HG03139 (cell line): ENCODE measurements at regions not wholly inside any gene's neighbourhood (a gene's known extent, or its start where the extent isn't known, plus 50 kb on each side); places are given as distances from the start of the nearest gene placed in this dataset.

ENCODE experiments used
- ATAC-seq: cut with Tn5 transposase; IDR thresholded peaks from one replicate; pipeline ENCODE4 v1.9.1; 2021; ENCODE audit not compliant: unreplicated experiment

DNA sequence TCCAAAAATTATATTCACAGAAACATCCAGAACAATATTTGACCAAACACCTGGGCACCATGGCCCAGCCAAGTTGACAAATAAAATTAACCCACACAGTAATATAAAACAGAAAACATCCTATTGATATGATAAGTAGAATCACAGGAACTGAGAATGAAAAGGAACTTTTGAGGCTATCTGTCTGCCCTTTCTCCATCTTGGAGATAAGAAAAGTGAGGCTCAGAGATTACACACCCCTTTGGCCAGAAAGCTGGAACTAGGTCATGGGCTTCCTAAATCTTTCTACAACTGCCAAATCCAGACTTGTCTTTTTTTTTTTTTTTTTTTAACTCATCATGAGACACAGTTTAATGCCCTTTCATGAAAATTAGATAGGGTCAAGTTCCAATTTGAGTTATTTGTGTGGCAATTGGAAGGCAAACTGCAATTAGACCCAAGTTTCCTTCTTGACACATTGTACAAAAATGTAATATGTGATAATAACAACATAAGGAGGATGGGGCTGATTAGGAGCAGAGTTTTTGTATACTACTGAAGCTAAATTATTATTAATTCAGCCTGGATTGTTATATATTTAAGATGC is 137.2 kb downstream of the RPL22L1 start:
- no peak for ATAC-seq

DNA sequence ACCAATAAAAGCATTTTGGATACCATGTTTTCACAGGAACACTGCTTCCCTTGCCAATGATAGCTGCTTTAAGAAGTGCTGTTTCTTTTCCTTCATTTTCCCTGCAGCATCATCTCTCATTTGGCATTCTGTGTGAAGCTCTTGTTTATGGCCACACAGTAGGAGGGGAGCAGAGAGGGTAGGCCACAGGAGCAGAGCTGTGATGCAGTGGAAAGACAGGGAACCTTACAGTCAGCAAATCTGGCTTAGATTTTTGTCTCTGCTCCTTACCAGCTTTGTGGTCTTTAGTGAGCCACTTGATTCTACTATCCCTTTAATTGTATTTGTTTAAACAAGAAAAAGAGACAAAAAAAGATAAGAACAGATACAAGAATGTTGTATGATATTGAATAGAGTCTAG is 138.7 kb downstream of the RPL22L1 start:
- ATAC-seq: no peak

DNA sequence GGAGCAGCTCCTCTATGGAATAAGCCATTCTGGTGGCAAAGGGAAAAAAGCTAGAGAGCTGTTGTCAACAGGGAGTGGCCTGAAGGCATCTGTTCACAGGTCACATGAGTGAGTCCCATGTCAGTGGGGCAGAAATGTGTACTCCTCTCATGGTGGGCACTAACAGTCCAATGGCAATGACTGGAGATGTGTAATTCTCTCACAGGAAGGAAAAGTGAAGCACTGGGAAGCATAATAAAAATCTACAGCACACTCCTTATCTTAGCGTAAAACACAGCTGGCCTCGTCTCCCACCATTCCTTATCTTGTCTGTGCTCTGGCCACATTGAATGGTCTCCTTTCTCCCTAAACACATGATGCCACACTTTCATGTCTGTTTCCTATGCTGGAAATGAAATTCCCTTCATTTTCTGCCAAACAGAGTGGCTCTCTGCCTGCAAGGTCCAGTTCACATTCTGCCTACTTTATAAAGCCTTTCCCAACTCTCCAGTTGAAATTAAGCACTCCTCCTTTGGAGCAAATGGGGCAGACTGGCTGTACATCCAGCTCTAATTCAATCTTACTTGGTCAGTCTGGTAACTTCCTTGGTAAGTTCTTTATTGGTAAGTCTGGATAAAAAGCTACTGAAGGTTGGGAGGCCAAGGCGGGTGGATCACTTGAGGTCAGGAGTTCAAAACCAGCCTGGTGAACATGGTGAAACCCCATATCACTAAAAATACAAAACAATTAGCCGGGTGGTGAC is 139.8 kb downstream of the RPL22L1 start:
- no peak for ATAC-seq

- no peak for ATAC-seq
Measured at GRCh38 chr3:170728181-170728580, 141.8 kb downstream of the RPL22L1 start.

DNA sequence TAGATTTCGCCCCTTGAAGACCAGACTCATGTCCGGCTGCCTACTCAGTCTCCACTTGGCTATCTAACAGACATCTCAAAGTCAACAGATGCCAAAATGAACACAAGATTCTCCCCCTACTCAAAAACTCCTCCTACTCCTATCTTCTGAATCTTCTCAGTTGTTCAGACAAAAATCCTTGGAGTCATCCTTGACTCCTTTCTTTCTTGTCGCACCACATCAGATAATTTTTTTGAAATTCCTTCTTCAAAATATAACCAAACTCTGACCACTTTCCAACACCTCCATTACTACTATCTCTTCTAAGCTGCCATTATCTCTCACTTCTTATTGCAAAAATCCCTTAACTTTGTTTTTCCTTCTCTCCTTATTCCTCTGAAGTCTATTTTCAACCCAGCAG is 141.9 kb upstream of the SLC7A14 start:
- ATAC-seq: no peak

- ATAC-seq: no peak
Measured at GRCh38 chr3:170726976-170727661, 141.2 kb upstream of the SLC7A14 start.

DNA sequence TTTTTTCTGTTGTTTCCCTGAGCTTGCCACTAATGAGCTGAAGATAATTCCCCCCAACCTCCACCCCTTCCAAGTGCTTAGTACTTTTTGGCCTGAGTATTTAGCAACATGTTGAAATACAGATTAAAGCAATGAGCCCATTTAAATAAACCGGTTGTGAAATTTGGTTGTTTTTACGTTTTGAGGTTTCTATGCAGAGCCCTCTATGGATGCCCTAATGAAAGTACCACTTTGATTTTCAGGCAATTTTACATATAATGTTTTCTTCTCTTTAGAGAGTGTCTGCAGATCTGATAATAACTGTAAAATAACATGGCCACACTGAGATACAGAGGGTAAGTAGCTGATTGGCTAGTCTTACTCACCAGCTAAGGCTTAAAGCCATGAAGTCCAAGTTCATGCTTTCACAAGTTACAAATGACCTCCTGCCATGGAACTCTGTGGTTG is 139.4 kb upstream of the SLC7A14 start:
- ATAC-seq: no peak

DNA sequence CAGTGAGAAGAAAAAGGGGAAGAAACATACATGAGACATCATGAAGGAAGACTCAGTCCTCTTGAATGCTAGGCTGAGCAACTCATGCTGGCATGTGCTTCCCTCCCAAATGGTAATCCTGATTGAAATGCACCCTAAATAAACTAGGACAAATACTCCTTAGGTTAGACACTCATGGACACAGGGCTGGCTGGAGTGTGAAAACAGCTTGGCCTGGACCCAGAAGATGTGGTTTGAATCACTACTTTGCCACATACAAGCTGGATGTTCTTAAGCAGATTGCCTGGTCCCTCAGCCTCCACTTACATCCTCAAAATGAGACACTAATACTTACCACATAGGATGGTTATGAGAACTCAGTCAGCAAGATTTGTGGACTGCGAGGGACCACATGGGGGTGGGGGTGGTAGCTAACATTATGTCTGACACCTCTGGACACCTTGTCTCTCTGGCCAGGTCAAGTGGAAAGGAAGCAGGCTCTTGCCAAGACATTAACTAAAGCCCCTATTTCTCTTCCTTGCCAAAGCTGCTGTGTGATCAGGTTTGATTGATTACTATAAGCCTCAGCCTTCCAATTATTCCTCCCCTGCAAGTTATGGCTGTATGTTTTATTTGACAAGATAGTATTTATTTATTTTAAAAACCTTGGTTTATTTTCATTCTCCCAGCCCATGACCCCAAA is 138.9 kb upstream of the SLC7A14 start:
- no peak for ATAC-seq

- no peak for ATAC-seq
Measured at GRCh38 chr3:170723241-170723640, 137.4 kb upstream of the SLC7A14 start.

DNA sequence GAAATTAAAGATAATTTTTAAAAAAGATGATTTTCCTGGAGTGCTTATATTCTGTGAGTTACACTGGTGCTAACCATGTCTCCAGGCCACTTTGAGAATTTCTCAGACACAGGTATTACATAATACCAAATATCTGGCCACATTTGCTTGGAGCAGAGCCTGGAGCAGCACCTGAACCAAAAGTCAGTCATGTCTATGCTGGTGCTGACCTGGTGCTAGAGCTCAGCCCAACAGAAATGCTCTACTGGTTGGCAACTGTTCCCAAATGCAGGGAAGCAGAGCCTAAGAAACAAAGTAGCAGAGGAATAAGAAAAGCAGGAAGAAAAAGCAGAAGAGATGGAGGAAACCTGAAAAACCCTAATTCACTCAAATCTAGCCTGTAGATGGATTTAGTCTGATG is 135.7 kb upstream of the SLC7A14 start:
- ATAC-seq: no peak

- no peak for ATAC-seq
Measured at GRCh38 chr3:170719300-170719699, 133.4 kb upstream of the SLC7A14 start.

DNA sequence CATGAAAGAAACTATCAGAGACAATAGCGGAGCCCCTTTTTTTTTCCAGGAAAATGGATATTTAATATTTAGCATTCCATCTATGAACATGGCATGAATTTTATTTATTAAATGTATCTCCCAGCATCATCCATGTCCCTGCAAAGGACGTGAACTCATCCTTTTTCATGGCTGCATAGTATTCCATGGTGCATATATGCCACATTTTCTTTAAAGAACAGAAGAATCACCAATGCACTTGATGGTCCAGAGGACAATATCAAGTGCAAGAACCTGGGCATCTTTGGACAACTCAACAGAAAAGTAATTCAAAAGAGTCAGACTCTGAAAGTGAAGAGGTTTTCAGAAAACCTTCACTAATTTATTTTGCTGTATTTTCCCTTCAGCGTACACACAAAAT is 133.0 kb upstream of the SLC7A14 start:
- no peak for ATAC-seq

- ATAC-seq: no peak
Measured at GRCh38 chr3:170717410-170718402, 131.8 kb upstream of the SLC7A14 start.

DNA sequence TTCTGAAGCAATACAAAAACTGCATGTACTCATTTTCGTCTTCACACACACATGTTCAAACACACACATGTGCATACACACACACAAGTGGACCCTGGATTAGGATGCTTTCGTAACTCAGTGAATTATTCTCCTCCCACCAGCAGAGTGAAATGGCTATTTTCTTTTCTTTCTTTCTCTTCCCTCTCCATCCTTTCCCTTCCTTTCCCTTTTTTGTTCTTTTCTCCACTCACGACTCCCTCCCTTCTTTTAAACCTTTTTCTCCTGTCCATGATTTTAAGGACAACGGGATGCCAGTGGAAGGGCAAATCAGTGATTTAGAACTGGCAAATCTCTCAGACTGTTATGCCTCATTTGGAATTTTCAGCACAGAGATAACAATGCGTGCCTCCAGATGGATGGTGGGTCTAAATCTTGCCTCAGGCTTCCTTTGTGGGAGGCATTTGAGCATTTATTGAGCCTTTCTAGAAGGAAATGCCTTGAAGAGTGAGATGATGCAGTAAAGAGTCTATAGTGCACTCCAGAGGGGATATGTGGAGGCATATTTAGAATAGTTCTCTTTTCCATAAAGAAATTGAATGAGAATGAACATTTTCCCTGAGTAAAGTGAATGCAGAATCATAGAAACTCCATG is 130.4 kb upstream of the SLC7A14 start:
- no peak for ATAC-seq

DNA sequence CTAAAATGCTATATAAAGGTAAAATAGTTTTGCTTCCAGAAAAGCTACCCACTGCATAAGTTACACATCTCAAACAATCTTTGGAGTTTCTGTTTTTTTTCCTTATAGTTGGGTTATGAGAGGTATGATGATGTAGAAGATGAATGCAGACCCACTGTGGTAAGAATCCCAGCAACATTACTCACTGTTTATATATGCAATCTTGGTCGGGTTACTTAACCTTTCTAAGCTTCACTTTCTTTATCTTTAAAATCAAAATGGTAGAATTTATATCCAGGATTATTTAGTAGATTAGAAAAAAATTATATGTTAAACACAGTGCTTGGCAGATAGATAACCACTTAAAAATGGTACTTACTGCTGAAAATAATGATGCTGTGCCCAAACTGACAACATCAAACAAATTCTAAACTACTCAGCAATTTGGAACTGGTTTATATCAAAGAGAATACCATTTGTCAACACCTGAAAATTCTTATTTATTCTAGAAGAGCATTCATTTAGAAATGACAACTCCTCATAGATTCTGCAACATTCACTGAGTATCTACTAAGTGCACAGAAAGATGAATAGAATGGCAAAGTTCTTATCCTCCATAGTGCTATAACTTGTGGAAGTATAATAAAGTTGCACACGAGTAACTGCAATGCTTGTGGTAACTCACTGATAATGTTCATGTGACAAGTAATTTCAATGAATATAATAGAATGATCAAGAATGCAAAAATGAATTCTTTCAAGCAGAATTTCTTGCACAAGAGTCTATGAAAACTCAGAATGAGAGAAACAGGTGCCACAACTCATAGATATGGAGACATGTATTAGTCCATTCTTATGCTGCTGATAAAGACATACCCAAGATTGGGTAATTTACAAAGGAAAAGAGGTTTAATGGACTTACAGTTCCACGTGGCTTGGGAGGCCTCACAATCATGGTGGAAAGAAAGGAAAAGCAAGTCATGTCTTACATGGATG is 129.0 kb upstream of the SLC7A14 start:
- ATAC-seq: no peak

DNA sequence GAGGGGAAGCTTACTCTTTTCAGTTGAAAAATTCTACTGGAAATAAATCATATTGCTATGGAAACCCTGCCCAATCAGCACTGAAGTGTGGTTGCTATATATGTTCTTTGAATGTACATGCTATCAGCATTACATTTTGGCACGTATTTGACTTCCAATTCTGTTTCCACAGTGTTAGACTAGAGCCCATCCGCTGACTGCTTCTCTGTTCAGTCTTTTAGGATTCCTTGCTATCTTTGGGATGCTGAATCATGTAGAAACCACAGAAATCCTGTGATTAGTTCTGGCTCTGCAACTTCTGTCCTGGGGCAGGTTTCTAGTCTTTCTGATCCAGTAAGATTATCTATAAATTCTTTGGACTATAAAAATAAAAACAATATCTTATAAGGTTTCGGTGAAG is 128.2 kb upstream of the SLC7A14 start:
- no peak for ATAC-seq

DNA sequence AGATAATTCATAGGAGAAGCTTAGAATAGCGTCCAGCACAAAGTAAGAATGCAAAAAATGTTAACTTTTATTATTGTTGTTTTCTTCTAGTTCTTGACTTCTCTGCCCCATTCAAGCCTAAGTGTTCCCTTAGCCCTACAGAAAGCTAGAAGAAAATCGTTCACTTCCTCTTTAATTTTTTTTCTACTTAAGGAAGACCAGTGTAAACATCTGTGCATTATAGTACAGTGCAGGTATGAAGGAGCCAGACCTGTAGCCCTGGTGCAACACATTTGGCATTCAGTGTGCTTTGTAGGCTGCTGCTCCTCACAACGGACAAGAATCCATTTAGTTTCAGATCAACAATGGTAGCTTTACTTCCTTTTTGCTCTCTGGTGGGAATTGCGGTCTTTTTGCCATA is 127.8 kb upstream of the SLC7A14 start:
- ATAC-seq: no peak

DNA sequence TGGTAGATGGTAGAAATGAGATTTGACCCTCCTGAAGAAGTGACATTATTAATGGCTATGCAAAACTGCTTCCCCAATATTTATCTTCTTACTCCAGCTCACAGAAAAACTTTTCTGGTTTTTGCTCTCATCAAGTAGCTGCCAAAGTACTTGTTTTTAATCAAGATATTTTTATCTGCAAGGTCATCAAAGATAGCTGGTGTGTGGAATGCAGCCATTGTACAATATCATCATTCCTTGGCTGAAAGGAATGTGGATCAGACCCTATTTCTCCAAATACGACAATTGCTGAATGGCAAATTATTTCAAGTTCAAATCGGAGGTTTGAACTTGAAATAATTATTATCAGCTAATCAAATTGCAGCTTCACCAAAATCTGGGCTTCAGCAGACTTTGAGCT is 126.9 kb upstream of the SLC7A14 start:
- ATAC-seq: no peak

GRCh38 chr3:170712336-170712735 is 126.5 kb upstream of the SLC7A14 start:
- ATAC-seq: no peak
